22Rv1 (cell line): ENCODE measurements at regions not wholly inside any gene's neighbourhood (a gene's known extent, or its start where the extent isn't known, plus 50 kb on each side); places are given as distances from the start of the nearest gene placed in this dataset.

ENCODE experiments used
- H3K27ac ChIP-seq: fragments of 450-650 bp; 2 replicates; pipeline ENCODE4 v1.5.1; 2017
- ZFX ChIP-seq: fragments of 450-650 bp; IDR thresholded peaks from 2 replicates; pipeline ENCODE4 v1.6.1; 2017; ENCODE audit warnings: antibody characterized with exemption, borderline replicate concordance
- TF ChIP-seq, protein P1 (sequence below): fragments of 450-650 bp; IDR thresholded peaks from 2 replicates; pipeline ENCODE4 v1.5.1; 2017; ENCODE audit warnings: mild to moderate bottlenecking

DNA sequence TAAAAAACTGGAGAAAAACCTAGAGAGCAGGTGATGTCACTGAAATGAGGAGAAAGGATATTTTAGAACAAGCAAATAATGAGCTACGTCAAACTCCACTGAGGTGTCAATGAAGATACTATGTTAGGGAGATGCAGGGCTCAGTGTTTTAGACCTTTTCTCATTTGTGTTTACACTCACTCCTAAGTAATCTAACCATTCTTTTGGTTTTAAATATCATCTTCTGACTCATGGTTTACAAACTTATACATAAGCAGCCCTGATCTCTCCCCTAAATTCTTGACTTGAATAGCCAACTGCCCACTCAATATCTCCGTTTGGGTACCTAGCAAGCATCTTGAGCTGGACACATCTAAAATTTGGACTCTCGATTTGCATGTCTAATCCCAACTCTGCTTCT lies 272.4 kb downstream of the MEF2C start:
- H3K27ac ChIP-seq, result no peak overlapping the region
- TF ChIP-seq, protein P1, sequence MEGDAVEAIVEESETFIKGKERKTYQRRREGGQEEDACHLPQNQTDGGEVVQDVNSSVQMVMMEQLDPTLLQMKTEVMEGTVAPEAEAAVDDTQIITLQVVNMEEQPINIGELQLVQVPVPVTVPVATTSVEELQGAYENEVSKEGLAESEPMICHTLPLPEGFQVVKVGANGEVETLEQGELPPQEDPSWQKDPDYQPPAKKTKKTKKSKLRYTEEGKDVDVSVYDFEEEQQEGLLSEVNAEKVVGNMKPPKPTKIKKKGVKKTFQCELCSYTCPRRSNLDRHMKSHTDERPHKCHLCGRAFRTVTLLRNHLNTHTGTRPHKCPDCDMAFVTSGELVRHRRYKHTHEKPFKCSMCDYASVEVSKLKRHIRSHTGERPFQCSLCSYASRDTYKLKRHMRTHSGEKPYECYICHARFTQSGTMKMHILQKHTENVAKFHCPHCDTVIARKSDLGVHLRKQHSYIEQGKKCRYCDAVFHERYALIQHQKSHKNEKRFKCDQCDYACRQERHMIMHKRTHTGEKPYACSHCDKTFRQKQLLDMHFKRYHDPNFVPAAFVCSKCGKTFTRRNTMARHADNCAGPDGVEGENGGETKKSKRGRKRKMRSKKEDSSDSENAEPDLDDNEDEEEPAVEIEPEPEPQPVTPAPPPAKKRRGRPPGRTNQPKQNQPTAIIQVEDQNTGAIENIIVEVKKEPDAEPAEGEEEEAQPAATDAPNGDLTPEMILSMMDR, result no peak
- TF ChIP-seq ZFX, result no peak

DNA sequence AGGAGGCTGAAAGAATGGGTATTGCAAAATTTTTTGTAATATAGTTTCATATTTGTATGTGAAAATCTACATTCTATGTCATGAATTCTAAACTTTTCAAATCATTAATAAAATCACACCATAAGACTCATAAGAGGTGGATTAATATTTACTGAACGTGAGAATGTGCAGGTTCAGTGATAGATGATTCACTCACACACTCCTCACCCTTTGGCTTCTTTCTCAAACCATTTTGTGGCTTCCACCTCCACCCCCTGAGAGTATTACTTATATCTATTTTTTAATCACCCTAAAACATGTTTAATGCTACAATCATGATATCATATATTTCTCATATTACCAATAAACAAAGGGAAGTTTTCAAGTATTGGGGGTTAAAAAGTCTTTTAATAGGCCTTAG lies 275.5 kb downstream of the MEF2C start:
- TF ChIP-seq ZFX, result no peak
- TF ChIP-seq, protein P1, result no peak
- no peak overlapping the region for H3K27ac ChIP-seq

DNA sequence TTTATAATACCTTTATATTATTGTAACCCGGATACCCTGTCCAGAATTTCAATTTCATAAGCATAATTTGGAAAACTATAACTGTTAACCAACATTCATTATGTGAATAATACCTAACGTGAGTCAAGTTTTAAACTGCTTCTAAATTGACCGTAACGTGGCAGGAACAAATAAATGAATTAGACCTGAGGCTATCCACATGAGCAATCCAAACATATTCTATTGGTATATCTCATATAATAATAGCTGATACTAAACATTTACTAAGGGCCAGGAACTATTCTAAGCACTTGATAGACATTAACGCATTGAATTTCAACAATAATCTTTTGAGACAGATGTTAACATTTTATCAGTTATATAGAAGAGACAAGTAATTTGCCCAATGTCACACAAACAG lies 276.4 kb downstream of the MEF2C start:
- TF ChIP-seq, protein P1, result no peak
- TF ChIP-seq ZFX, result no peak
- no peak overlapping the region for H3K27ac ChIP-seq

DNA sequence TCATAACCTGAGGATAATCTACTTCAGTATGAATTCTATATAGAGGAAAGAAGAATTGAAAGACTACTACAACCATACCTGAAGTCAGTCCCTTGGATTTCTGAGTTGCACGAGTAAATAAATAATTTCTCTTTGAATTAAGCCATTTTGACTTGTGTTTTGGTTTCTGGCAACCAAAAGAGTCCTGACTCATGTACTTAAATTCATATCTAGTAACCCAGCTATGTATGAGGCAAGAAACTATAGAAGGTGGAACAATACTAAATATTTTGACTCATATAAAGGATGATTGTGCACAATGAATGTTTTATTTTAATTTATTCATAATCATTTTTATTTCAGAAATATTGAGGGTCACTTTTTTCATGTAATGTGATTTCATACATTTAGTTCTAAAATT lies 276.8 kb downstream of the MEF2C start:
- TF ChIP-seq, protein P1, result no peak
- TF ChIP-seq ZFX, result no peak
- no peak overlapping the region for H3K27ac ChIP-seq

DNA sequence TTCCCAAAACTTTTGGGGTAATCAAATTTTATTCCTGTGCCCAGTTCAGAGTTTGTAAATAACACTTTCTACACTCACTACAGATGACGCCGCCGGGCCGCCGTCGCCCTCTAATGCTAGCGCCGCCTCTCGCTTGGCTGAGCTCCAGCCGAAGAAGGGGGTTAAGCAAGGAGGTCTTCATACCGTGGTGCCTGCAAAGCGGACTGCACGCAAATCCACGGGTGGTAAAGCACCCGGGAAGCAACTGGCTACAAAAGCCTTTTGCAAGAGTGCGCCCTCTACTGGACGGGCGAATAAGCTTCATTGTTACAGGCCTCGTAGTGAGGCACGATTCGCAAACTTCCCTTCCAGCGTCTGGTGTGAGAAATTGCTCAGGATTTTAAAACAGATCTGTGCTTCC lies 280.4 kb downstream of the MEF2C start:
- no peak overlapping the region for H3K27ac ChIP-seq
- TF ChIP-seq, protein P1, result peak; percentile 80
- TF ChIP-seq ZFX, result no peak

DNA sequence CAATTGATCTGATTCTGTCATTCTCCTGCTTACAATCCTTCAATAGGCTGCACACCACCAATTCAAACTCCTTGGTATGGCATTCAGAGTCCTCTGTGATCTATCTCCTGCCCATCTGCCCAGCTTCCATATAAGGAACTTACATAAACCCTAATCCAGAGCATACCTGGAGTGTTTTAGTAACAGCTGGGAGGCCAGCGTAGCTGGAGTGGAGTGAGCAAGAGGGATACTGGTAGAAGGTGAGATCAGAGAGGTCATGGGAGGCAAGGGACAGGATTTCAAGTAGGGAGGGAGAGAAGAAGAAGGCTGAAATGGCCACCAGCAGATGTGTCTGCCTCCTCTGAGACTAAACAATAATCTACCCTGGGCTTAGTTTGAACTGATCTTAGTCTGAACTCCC lies 288.5 kb downstream of the MEF2C start:
- TF ChIP-seq ZFX, result no peak
- TF ChIP-seq, protein P1, result no peak
- no peak overlapping the region for H3K27ac ChIP-seq

DNA sequence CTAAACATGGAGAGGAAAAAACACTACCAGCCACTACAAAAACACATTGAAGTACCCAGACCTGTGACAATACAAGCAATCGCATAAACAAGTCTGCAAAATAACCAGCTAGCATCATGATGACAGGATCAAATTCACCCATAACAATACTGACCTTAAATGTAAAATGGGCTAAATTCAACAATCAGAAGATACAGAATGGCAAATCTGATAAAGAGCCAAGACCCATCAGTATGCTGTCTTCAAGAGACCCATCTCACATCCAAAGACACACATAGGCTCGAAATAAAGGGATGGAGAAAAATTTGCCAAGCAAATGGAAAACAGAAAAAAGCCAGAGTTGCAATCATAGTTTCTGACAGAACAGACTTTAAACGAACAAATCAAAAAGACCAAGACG lies 294.4 kb downstream of the MEF2C start:
- TF ChIP-seq, protein P1, result no peak
- TF ChIP-seq ZFX, result no peak
- no peak overlapping the region for H3K27ac ChIP-seq
